GM12872 (cell line): ENCODE measurements at regions not wholly inside any gene's neighbourhood (a gene's known extent, or its start where the extent isn't known, plus 50 kb on each side); places are given as distances from the start of the nearest gene placed in this dataset.

Source experiments
- TF ChIP-seq, protein P1 (sequence below): IDR thresholded peaks from 3 replicates; pipeline ENCODE4 v1.5.1; 2011; ENCODE audit warnings: low read depth, mild to moderate bottlenecking, low read length, moderate library complexity; ENCODE audit not compliant: insufficient read depth

DNA sequence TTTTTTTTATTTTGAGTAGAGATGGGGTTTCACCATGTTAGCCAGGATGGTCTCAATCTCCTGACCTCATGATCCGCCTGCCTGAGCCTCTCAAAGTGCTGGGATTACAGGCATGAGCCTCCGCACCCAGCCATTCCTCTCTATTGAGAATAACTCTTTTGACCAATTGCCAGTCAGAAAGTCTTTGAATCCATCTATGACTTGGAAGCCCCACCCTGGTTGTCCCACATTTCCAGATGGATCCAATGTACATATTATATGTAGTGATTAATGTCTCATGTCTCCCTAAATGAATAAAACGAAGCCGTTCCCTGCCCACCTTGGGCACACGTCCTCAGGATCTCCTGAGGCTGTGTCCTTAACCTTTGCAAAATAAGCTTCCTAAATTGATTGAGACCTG, 228.3 kb upstream of the NLRP1 start:
- TF ChIP-seq, protein P1, sequence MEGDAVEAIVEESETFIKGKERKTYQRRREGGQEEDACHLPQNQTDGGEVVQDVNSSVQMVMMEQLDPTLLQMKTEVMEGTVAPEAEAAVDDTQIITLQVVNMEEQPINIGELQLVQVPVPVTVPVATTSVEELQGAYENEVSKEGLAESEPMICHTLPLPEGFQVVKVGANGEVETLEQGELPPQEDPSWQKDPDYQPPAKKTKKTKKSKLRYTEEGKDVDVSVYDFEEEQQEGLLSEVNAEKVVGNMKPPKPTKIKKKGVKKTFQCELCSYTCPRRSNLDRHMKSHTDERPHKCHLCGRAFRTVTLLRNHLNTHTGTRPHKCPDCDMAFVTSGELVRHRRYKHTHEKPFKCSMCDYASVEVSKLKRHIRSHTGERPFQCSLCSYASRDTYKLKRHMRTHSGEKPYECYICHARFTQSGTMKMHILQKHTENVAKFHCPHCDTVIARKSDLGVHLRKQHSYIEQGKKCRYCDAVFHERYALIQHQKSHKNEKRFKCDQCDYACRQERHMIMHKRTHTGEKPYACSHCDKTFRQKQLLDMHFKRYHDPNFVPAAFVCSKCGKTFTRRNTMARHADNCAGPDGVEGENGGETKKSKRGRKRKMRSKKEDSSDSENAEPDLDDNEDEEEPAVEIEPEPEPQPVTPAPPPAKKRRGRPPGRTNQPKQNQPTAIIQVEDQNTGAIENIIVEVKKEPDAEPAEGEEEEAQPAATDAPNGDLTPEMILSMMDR, result no peak

DNA sequence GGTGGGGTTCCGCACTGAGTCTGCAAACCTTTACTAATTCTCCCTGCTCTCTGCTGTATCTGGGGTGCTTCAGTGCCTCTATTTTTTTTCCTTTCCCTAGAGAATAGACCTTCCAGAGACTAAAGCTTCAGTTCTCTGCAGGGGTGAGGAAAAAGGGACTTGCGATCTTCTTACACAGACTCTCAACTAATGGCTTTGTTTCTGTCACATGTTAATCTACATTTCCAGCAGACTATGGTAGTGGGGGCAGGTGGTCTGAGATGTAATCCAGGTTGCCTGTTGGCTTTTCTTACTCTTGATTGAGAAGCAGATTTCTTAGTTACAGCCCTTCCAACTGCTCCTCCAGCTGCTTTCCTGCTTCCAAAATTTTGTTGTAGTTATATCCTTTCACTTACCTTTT, 229.0 kb upstream of the NLRP1 start:
- TF ChIP-seq, protein P1, result no peak

DNA sequence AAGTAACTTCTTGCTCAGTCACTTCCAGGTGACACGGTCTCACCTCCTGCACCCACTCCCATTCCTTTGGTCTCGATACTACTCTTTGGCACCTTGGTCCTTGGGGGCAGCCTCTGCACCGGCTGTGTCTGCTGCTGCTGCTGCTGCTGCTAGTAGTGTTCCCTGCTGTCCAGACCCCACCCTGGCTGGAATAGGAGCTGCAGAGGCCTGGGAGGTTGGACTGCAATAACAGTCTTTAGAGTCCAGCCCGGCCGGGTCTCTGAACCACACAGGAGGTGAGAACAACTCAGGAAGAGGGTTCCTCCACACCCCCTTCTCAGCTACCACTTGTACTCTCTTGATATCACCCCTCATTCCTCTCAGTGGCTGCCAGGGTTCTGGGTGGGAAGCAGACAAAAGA, 231.1 kb upstream of the NLRP1 start:
- TF ChIP-seq, protein P1, result no peak

DNA sequence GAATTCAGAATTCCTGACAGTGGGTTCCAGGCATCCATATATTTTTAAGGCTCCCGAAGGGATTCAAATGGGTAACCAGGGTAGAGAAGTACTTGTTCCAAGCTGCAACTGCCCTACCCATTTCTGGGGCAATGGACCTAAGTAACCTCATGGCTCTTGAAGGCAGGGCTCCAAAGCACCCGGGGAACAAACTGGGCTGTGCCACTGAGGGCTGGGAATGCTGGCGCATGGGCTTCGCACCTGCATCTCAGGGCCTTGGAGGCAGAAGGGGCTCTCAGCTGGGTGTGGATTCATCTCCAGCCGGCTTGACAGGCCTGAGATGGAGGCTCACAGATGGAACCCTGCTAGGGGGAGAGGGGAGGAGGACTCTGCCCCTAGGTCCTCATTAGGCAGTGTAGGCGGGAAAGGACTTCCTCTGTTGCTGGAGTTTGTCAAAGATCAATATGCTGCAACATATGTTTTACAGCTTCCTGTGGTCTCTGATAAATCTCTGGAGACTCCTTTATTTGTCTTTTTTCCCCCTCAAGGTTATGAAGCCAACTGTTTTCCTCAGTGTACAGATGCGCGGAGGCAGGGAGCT, 232.3 kb upstream of the NLRP1 start:
- TF ChIP-seq, protein P1, result no peak

DNA sequence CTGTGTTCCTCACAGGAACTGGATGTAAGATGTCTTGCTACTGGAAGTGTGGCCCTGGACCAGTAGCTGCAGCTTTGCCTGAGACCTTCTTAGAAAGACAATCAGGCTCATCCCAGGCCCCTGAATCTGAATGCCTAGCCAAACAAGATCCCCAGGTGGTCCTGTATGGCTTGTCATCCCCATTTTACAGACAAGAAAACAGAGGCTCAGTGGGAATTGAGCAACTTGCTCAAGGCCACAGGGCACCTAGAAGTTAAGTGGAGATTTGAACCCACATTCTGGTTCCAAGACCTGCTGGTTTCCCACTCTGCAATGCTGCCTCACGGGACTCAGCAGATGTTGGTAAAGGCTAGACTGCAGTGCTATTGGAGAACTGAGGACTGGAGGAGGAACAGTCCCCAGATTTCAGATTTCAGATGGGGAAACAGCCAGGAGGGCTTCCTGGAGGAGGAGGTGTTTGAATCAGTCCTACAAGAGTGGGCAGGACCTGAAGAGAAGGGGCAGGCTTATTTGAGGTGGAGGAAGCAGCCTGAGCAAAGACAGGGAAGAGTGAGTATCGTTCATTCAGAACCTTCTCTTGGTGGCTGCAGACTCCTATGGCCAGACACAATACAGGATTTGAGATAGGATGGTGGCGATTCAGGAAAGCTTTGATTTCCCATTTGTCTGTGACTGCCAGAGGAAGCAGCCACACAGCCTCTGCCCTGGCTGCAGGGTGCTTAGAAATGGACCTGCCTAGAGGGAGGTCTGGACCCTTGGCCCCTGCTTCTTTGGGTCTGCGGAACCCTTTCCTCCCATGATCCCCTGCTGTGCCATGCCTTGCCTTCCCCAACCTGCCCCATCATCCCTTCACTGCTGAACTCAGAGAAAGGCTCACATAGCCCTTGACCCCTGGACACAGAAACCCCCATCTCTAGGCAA, 233.4 kb upstream of the NLRP1 start:
- TF ChIP-seq, protein P1, result no peak

DNA sequence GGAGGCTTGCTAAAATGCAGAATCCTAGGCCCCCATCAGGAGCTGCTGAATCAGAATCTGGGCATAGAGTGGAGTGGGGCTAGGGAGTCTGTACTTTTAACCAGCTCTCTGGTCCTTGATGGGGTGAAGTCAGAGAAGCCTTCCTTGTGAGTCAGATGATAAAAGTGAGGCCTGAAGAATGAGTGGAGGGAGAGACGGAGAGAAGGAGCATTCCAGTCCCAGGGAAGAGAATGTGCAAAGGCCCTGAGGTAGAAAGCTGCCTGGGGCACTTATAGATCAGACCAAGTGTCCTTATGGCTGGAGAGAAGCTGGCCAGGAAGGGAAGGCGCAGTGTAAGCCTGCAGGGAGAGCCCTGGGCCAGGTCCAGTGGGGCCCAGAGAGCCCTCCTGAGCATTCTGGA, 235.1 kb upstream of the NLRP1 start:
- TF ChIP-seq, protein P1, result no peak

DNA sequence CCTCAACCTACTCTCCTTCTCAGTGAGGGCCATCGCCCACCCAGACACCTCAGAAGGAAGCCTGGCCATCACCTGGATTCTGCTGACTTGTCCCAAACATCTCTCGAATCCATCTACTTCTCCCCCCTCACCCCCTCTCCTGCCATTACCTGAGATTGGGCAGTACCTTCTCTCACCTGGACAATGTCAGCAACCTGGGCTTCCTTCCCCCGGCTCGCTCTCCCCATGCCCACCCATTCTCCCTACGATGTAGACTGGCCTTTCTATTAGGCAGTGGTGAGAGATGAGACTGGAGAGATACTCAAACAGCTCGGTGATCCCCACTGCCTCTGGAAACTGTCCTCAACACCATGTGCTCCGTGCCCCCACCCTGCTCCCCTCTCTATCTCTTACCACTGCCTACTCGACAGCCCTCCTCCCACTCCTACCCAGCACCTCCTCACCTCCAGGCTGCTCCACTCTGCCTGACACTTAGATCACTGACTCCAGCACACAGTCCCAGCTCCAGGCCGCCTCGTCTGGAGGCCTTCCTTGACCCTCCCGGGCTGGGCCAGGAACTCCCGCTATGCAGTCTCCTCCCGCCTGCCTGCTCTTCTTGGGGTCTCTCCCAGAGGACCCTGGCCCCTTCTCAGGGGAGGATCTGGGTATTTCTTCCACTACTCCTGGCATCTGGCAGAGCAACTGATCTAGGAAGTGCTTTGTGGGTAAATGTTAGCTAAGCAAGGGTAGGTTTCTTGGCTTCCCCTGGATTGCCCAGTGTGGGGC, 235.8 kb upstream of the NLRP1 start:
- TF ChIP-seq, protein P1, result no peak
